ENCODE measurements at regions not wholly inside any gene's neighbourhood (a gene's known extent, or its start where the extent isn't known, plus 50 kb on each side); places are given as distances from the start of the nearest gene placed in this dataset.

GRCh38 chr6:156583083-156583482, 194.1 kb upstream of the ARID1B start:
- TF ChIP-seq POLR2A (IDR thresholded peaks at IDR 0.05) (no peak), CTCF (IDR thresholded peaks at IDR 0.05) (no peak)
- DNase-seq, result no peak
- Histone ChIP-seq H3K4me3 (no peak overlapping the region), H3K27ac (no peak overlapping the region), H3K36me3 (no peaks in the 10 kb centered on the region), H3K9me3 (no peaks in the 10 kb centered on the region), H3K27me3 (no peaks in the 10 kb centered on the region), H3K4me1 (no peaks in the 10 kb centered on the region)
- WGBS (ENCODE audit: insufficient coverage, low coverage, low lambda C conversion rate, missing lambda C conversion rate), result 69% methylated on average over 6 of the region's 6 CpGs
- ATAC-seq, result no peak
- intact Hi-C loops (cut with DNase I), result no loop called here

GRCh38 chr6:156582509-156582992, 194.6 kb upstream of the ARID1B start:
- TF ChIP-seq CTCF (IDR thresholded peaks at IDR 0.05) (no peak), POLR2A (IDR thresholded peaks at IDR 0.05) (no peak)
- Histone ChIP-seq H3K9me3 (no peaks in the 10 kb centered on the region), H3K4me1 (no peaks in the 10 kb centered on the region), H3K27me3 (no peaks in the 10 kb centered on the region), H3K27ac (no peak overlapping the region), H3K4me3 (no peak overlapping the region), H3K36me3 (no peaks in the 10 kb centered on the region)
- DNase-seq, result no peak
- intact Hi-C loops (cut with DNase I), result no loop called here
- ATAC-seq, result no peak
- WGBS (ENCODE audit: insufficient coverage, low coverage, low lambda C conversion rate, missing lambda C conversion rate), result 51% methylated on average over 7 of the region's 7 CpGs

GRCh38 chr6:156579564-156579963, 197.6 kb upstream of the ARID1B start:
- DNase-seq, result no peak
- H3K27ac ChIP-seq, result no peak overlapping the region
- H3K4me1 ChIP-seq, result no peaks in the 10 kb centered on the region
- no peaks in the 10 kb centered on the region for H3K27me3 ChIP-seq
- H3K36me3 ChIP-seq, result no peaks in the 10 kb centered on the region
- no peak overlapping the region for H3K4me3 ChIP-seq
- H3K9me3 ChIP-seq, result no peaks in the 10 kb centered on the region
- intact Hi-C loops (cut with DNase I), result no loop called here
- TF ChIP-seq POLR2A (IDR thresholded peaks at IDR 0.05), result no peak
- TF ChIP-seq CTCF (IDR thresholded peaks at IDR 0.05), result no peak
- no peak for ATAC-seq

- no peak for DNase-seq
- H3K27ac ChIP-seq, result no peak overlapping the region
- H3K36me3 ChIP-seq, result no peaks in the 10 kb centered on the region
- H3K4me1 ChIP-seq, result no peaks in the 10 kb centered on the region
- ATAC-seq, result no peak
- no peaks in the 10 kb centered on the region for H3K9me3 ChIP-seq
- no peak for TF ChIP-seq POLR2A (IDR thresholded peaks at IDR 0.05)
- no peak for TF ChIP-seq CTCF (IDR thresholded peaks at IDR 0.05)
- no peaks in the 10 kb centered on the region for H3K27me3 ChIP-seq
- WGBS (ENCODE audit: insufficient coverage, low coverage, low lambda C conversion rate, missing lambda C conversion rate), result 42% methylated on average over 1 of the region's 1 CpG
- no peak overlapping the region for H3K4me3 ChIP-seq
- intact Hi-C loops (cut with DNase I), result no loop called here
These were observed 199.4 kb upstream of the ARID1B start for GRCh38 chr6:156577749-156578148.

- H3K4me1 ChIP-seq, result no peaks in the 10 kb centered on the region
- H3K27me3 ChIP-seq, result no peaks in the 10 kb centered on the region
- DNase-seq (no peak), ATAC-seq (no peak)
- no peaks in the 10 kb centered on the region for H3K36me3 ChIP-seq
- H3K9me3 ChIP-seq, result no peaks in the 10 kb centered on the region
- TF ChIP-seq CTCF (IDR thresholded peaks at IDR 0.05) (no peak), POLR2A (IDR thresholded peaks at IDR 0.05) (no peak)
- intact Hi-C loops (cut with DNase I), result no loop called here
- H3K27ac ChIP-seq, result no peak overlapping the region
- H3K4me3 ChIP-seq, result no peak overlapping the region
These were observed 201.8 kb upstream of the ARID1B start for GRCh38 chr6:156575361-156575760.
